Small intestine (tissue), 7 donors: ENCODE measurements at regions not wholly inside any gene's neighbourhood (a gene's known extent, or its start where the extent isn't known, plus 50 kb on each side); places are given as distances from the start of the nearest gene placed in this dataset.
"Not testable (repeated sequence)": the region's sequence is repeated elsewhere in the genome, so short reads cannot be mapped to it uniquely, and the experiment has no call there.

ENCODE experiments used
- DNase-seq, 2 donors: peaks; one replicate each; pipeline versions ENCODE4 v3.0.0 to v3.0.0-alpha.2; 2013
- FAIRE-seq: peaks from 2 replicates; lab custom pipeline; 2012; peaks lifted over from hg19 to GRCh38; lab: Jason Lieb, UNC
- H3K27ac ChIP-seq, 3 donors: one replicate each; pipeline ENCODE4 v1.5.1; 2013; ENCODE audit warnings: low read length in 2 of 3, mild to moderate bottlenecking in 2 of 3, control low read depth in 1 of 3, inconsistent platforms in 1 of 3, low read depth in 1 of 3, moderate library complexity in 1 of 3
- H3K27me3 ChIP-seq, 3 donors: one replicate each; pipeline ENCODE4 v1.6.1; 2013; ENCODE audit warnings: low read length in 3 of 3, inconsistent platforms in 1 of 3; ENCODE audit not compliant: control insufficient read depth in 3 of 3, insufficient read depth in 3 of 3
- H3K36me3 ChIP-seq, 3 donors: one replicate each; pipeline ENCODE4 v1.6.1; 2013; ENCODE audit warnings: low read length in 3 of 3, inconsistent platforms in 1 of 3, low read depth in 1 of 3, mild to moderate bottlenecking in 1 of 3, moderate library complexity in 1 of 3; ENCODE audit not compliant: control insufficient read depth in 3 of 3, insufficient read depth in 2 of 3
- H3K4me1 ChIP-seq, 3 donors: one replicate each; pipeline ENCODE4 v1.6.1; 2013; ENCODE audit warnings: low read length in 2 of 3, inconsistent platforms in 1 of 3, low read depth in 1 of 3, mild to moderate bottlenecking in 1 of 3, moderate library complexity in 1 of 3; ENCODE audit not compliant: control insufficient read depth in 3 of 3, insufficient read depth in 2 of 3
- H3K4me3 ChIP-seq, 3 donors: one replicate each; pipeline ENCODE4 v1.5.1; 2013; ENCODE audit warnings: low read length in 3 of 3, control low read depth in 1 of 3, inconsistent platforms in 1 of 3, low read depth in 1 of 3, mild to moderate bottlenecking in 1 of 3, moderate library complexity in 1 of 3
- H3K9me3 ChIP-seq, 2 donors: one replicate each; pipeline ENCODE4 v1.6.1; 2013; ENCODE audit warnings: low read depth in 1 of 2, low read length in 1 of 2; ENCODE audit not compliant: control insufficient read depth in 2 of 2, insufficient read depth in 1 of 2
- whole genome bisulfite sequencing, 3 donors: extraction: QIAGEN DNeasy Blood & Tissue Kit; methylation state at CpG; one replicate each; pipeline ENCODE4 v1.1.7; 2013; 5-methylcytosine and 5-hydroxymethylcytosine counted together
- donor health status: healthy with polysubstance abuse.
- donor health status: control.
- donor health status: control.
- donor health status: Bipolar disorder and iron deficiency.
- donor health status: healthy.

DNA sequence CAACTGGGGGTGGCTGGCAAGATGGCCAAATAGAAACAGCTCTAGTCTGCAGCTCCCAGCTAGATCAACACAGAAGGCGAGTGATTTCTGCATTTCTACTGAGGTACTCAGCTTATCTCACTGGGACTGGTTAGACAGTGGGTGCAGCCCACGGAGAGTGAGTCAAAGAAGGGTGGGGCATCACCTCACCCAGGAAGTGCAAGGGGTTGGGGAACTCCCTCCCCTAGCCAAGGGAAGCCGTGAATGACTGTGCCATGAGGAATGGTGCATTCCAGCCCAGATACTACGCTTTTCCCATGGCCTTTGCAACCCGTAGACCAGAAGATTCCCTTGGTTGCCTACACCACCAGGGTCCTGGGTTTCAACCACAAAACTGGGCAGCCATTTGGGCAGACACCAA is 452.6 kb downstream of the NR4A2 start:
- not testable (repeated sequence) for H3K9me3 ChIP-seq, H3K4me1 ChIP-seq, H3K27me3 ChIP-seq, H3K27ac ChIP-seq, DNase-seq, FAIRE-seq, H3K4me3 ChIP-seq, H3K36me3 ChIP-seq
- WGBS, 3 donors: 59 to 75% (median 67%) methylated on average over 5 of the region's 5 CpGs

DNA sequence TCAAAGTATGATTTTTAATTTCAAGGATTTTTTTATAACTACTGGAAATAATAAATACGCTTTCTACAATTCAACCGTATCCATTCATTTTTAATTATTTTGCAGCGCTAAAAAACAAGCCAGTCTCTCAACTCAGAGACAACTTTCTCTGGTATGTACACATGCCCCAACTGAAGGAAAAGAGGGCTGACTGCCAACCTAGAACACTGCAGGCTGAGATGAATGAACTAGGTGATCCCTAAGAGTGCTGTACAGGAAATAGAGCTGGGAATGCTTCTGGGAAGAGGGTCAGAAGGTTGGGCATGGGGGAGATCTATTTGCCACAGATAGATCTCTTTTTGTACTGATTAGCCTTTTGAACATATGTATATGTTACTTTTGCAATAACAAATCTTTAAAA is 460.1 kb downstream of the NR4A2 start:
- DNase-seq (no peak), FAIRE-seq (no peak)
- WGBS, 3 donors: 91 to 95% (median 93%) methylated on average over 3 of the region's 3 CpGs
- Histone ChIP-seq H3K4me3 (no peak overlapping the region), H3K4me1 (no peaks in the 10 kb centered on the region), H3K36me3 (no peaks in the 10 kb centered on the region), H3K27ac (no peak overlapping the region), H3K9me3 (peaks cover 0 to 10% of the 10 kb centered on the region in 2 donors), H3K27me3 (no peaks in the 10 kb centered on the region)

DNA sequence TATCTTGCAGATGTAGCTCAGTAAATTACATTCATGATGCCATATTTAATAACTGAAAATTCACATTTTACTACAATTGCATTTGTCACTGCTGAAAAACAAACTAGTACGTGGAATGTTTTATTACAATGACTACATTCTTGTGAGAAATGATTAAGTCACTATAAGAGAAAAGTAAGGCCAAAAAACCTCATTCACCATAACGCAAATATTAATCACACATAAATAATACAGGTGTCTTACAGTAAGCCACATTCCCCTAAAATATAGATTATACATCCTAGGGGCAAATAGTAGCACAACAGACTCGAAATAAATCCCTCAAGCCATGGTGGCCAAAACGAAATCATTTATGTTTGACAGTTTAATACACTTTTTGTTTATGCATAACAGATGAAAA is 460.6 kb downstream of the NR4A2 start:
- H3K4me1 ChIP-seq: no peaks in the 10 kb centered on the region

DNA sequence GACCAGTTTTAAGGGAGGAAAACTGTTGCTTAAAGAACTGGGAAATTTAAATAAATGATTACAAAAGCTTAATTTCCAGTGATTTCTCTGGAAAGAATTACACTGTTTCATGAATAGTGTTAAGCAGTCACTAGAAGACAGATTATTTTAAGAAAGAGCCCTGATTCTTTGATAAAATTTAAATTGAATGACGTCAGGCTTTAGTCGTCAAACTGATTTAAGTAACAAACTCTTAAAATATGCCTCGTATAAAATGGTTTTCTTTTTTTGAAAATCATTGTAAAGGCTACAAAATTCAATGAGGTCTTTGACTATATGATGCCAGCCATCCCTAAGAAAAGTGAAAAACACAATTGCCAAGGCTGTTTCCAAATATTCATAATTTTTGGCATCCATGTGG is 465.0 kb downstream of the NR4A2 start:
- WGBS, 3 donors: 78 to 86% (median 82%) methylated on average over 3 of the region's 3 CpGs
- Histone ChIP-seq H3K36me3 (no peaks in the 10 kb centered on the region), H3K27me3 (no peaks in the 10 kb centered on the region), H3K9me3 (no peaks in the 10 kb centered on the region), H3K4me1 (no peaks in the 10 kb centered on the region), H3K4me3 (no peak overlapping the region), H3K27ac (no peak overlapping the region)
- FAIRE-seq: no peak
- DNase-seq: no peak

More for the DNA sequence above, 460.6 kb downstream of the NR4A2 start:
- H3K27ac ChIP-seq: no peak overlapping the region
- no peak overlapping the region for H3K4me3 ChIP-seq
- no peaks in the 10 kb centered on the region for H3K36me3 ChIP-seq
- FAIRE-seq: no peak
- WGBS, 3 donors: 69 to 74% (median 72%) methylated on average over 4 of the region's 4 CpGs
- H3K9me3 ChIP-seq: peaks cover 0 to 10% of the 10 kb centered on the region in 2 donors
- no peak for DNase-seq
- no peaks in the 10 kb centered on the region for H3K27me3 ChIP-seq

DNA sequence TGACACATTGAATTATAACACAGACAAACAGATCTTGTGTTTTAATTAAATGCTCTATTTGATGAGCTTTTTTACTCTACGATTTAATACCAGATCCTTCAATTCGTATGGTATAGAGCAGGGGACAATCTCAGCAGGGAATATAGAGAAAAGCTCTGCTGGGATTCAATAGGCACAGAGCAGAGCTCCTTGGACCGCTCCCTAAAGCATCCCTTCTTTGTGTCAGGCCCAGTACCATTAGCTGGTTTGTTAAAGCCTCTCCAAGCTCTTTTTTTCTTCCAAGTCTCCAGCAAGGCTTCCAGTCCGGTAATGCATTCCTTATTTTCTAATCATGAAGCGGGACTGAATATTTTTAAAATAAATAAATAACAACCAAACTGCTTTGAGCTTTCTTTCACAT is 466.0 kb downstream of the NR4A2 start:
- H3K36me3 ChIP-seq: no peaks in the 10 kb centered on the region
- DNase-seq (no peak), FAIRE-seq (no peak)
- WGBS, 3 donors: 71 to 85% (median 84%) methylated on average over 5 of the region's 5 CpGs
- H3K27ac ChIP-seq: no peak overlapping the region
- no peak overlapping the region for H3K4me3 ChIP-seq
- no peaks in the 10 kb centered on the region for H3K9me3 ChIP-seq
- no peaks in the 10 kb centered on the region for H3K4me1 ChIP-seq
- no peaks in the 10 kb centered on the region for H3K27me3 ChIP-seq

DNA sequence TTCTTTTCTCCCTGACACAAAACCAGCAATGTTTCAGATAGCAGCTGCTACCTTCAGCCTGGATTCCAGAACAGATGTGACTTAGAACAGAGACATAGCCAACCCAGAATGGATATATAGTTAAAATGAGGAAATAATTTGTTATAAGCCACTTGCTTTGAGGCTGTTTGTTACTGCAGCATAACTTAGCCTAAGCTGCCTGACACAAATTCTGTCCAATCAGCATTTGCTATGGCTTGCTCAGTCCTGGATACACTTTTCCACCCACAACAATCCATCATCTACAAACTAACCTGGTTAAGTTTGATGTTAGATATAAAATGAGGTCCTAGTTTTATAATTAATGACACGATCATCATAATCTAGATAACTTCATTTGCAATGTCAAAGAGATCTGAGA is 480.4 kb downstream of the NR4A2 start:
- Histone ChIP-seq H3K36me3 (no peaks in the 10 kb centered on the region), H3K27me3 (no peaks in the 10 kb centered on the region), H3K9me3 (no peaks in the 10 kb centered on the region), H3K4me3 (no peak overlapping the region), H3K27ac (no peak overlapping the region), H3K4me1 (no peaks in the 10 kb centered on the region)
- WGBS, 3 donors: 77 to 88% (median 79%) methylated on average over 1 of the region's 1 CpG
- DNase-seq (no peak), FAIRE-seq (no peak)

DNA sequence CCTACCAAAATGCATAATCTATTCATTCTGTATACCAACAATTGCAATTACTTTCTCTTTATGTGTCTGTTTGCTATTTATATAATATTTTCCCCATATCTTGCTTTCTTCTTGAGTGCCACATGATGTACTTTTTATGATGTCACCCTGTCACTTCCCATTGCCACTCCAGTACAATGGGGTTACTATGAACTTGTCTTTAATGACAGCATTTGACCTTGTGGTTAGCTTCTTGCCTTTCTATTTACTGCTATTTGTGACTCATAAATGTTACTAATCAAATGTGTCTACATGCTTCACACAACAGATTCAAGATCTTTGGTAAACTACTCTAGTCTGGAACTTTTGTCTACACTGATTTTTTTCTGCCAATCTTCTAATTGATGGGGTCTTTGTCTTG is 486.3 kb downstream of the NR4A2 start:
- Histone ChIP-seq H3K9me3 (no peaks in the 10 kb centered on the region), H3K4me3 (no peak overlapping the region), H3K27me3 (no peaks in the 10 kb centered on the region), H3K36me3 (no peaks in the 10 kb centered on the region), H3K27ac (no peak overlapping the region), H3K4me1 (no peaks in the 10 kb centered on the region)
- DNase-seq (no peak), FAIRE-seq (no peak)

DNA sequence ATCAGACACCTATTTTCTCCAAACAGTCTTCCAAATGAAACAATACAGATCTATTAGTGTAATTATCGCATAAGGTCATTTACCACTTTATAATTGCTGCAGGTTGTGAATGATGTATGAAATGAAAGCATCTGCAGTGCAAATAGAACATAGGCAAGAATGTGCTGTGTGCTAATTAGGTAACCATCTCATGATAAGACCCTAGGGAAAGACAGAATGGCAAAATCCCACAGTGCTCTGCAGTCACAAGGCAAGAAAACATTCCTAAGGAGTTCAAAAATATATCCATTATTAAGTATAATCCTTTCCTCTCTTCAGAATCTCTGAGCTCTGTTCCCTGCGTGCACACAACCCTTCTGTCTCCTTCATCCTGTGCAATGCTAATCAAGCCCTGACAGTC is 488.1 kb downstream of the NR4A2 start:
- H3K27me3 ChIP-seq: no peaks in the 10 kb centered on the region
- H3K4me3 ChIP-seq: no peak overlapping the region
- H3K9me3 ChIP-seq: no peaks in the 10 kb centered on the region
- no peak for FAIRE-seq
- H3K4me1 ChIP-seq: no peaks in the 10 kb centered on the region
- H3K27ac ChIP-seq: no peak overlapping the region
- WGBS, 3 donors: 73 to 89% (median 77%) methylated on average over 2 of the region's 2 CpGs
- no peaks in the 10 kb centered on the region for H3K36me3 ChIP-seq
- no peak for DNase-seq

DNA sequence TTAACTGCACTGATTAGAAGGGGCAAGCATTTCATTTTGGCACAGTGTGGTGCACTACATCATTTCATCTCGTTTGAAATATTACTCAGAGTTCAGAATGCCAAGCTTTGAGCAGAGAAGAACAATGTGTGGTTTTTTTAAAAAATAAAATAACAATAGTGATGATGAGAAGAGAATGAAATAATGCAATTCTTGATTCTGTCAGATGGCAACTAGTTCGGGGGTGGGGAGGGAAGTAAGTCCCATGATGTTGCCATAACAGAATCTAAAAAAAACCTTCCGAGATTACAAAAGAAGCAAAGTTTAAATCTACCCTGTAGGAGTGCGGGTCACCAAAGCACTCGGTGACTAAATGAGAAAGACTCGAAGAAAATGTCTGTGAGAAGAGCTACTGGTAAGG is 490.4 kb downstream of the NR4A2 start:
- Histone ChIP-seq H3K9me3 (no peaks in the 10 kb centered on the region), H3K36me3 (no peaks in the 10 kb centered on the region), H3K4me1 (no peaks in the 10 kb centered on the region), H3K27me3 (no peaks in the 10 kb centered on the region), H3K4me3 (no peak overlapping the region), H3K27ac (no peak overlapping the region)
- DNase-seq (no peak), FAIRE-seq (no peak)
- WGBS, 3 donors: 59 to 68% (median 60%) methylated on average over 6 of the region's 6 CpGs
